K562 (cell line): ENCODE measurements at regions not wholly inside any gene's neighbourhood (a gene's known extent, or its start where the extent isn't known, plus 50 kb on each side); places are given as distances from the start of the nearest gene placed in this dataset.

Experiments used
- ARNT ChIP-seq, 2 experiments: fragments of 450-650 bp; IDR thresholded peaks; 2 replicates each; pipeline ENCODE4 v1.6.1; 2016; ENCODE audit warnings: mild to moderate bottlenecking in 1 of 2
- CCNT2 ChIP-seq: IDR thresholded peaks from 2 replicates; pipeline ENCODE4 v1.6.1; 2011; ENCODE audit warnings: borderline replicate concordance, low read depth, mild to moderate bottlenecking, moderate library complexity, mixed read lengths, low read length; ENCODE audit not compliant: insufficient read length; ENCODE audit errors: extremely low read depth
- MTA3 ChIP-seq: fragments of 450-650 bp; formaldehyde crosslinking; IDR thresholded peaks from 2 replicates; pipeline ENCODE4 v1.6.1; 2017; ENCODE audit warnings: mild to moderate bottlenecking, borderline replicate concordance
- POLR2A ChIP-seq: fragments of 450-650 bp; conservative IDR thresholded peaks from 2 replicates; pipeline ENCODE4 v1.6.1; 2016
- SRF ChIP-seq, 2 experiments: fragments of 250-450, 450-650 bp in 1 of 2; sonication (Bioruptor Pico) in 1 of 2; sonication (generic) in 1 of 2; formaldehyde crosslinking; IDR thresholded peaks; 2 replicates each; pipeline versions ENCODE4 v1.5.0 to v1.5.1; 2020 to 2022; ENCODE audit warnings: mild to moderate bottlenecking in 1 of 2, missing genetic modification reagents in 1 of 2
- TCF7 ChIP-seq: sonication (generic); IDR thresholded peaks from 2 replicates; pipeline ENCODE4 v1.6.1; 2016; ENCODE audit warnings: antibody characterized with exemption, borderline replicate concordance
- TFAM ChIP-seq: fragments of 250-450 bp; sonication (Bioruptor Pico); conservative IDR thresholded peaks from 2 replicates; pipeline ENCODE4 v1.5.0; 2021; ENCODE audit warnings: mild to moderate bottlenecking, moderate library complexity
- ZC3H8 ChIP-seq: fragments of 450-650 bp; IDR thresholded peaks from 2 replicates; pipeline ENCODE4 v1.6.1; 2017
- ZFP36 ChIP-seq: fragments of 150-350 bp; IDR thresholded peaks from 2 replicates; pipeline ENCODE4 v1.6.1; 2018; ENCODE audit warnings: low read length, low read depth; ENCODE audit not compliant: partially characterized antibody
- ZNF217 ChIP-seq: sonication (generic); formaldehyde crosslinking; IDR thresholded peaks from 2 replicates; pipeline ENCODE4 v1.8.0; 2022; ENCODE audit warnings: mild to moderate bottlenecking, missing genetic modification reagents
- ZNF354B ChIP-seq: fragments of 250-450 bp; sonication (Bioruptor Pico); IDR thresholded peaks from 2 replicates; pipeline ENCODE4 v1.4.0; 2020
- ZNF668 ChIP-seq: fragments of 250-450 bp; sonication (Bioruptor Pico); IDR thresholded peaks from 2 replicates; pipeline ENCODE4 v1.8.0; 2022; ENCODE audit warnings: mild to moderate bottlenecking, inconsistent platforms
- TF ChIP-seq, protein P1 (sequence below): fragments of 450-650 bp; IDR thresholded peaks from 2 replicates; pipeline ENCODE4 v1.6.1; 2016; ENCODE audit warnings: low read depth, mild to moderate bottlenecking, moderate library complexity
- TF ChIP-seq, protein P2 (sequence below), 2 experiments: fragments of 150-350 bp in 1 of 2; IDR thresholded peaks; 2 replicates each; pipeline ENCODE4 v1.6.1; 2012 to 2016; ENCODE audit warnings: low read depth in 2 of 2, low read length in 2 of 2, mild to moderate bottlenecking in 1 of 2, moderate library complexity in 1 of 2
- TF ChIP-seq, protein P3 (sequence below): fragments of 250-450 bp; sonication (Bioruptor Pico); IDR thresholded peaks from 2 replicates; pipeline ENCODE4 v1.5.0; 2022; ENCODE audit warnings: mild to moderate bottlenecking
- TF ChIP-seq, protein P4 (sequence below): sonication (generic); formaldehyde crosslinking; IDR thresholded peaks from 2 replicates; pipeline ENCODE4 v1.9.0; 2022; ENCODE audit warnings: mild to moderate bottlenecking, missing genetic modification reagents
- TF ChIP-seq, protein P5 (sequence below): sonication (generic); formaldehyde crosslinking; IDR thresholded peaks from 2 replicates; pipeline ENCODE4 v1.8.0; 2022; ENCODE audit warnings: mild to moderate bottlenecking, missing genetic modification reagents
- TF ChIP-seq, protein P6 (sequence below): fragments of 250-450 bp; sonication (Bioruptor Pico); IDR thresholded peaks from 2 replicates; pipeline ENCODE4 v1.8.0; 2021; ENCODE audit warnings: borderline replicate concordance, mild to moderate bottlenecking, moderate library complexity; ENCODE audit not compliant: poor library complexity, severe bottlenecking

DNA sequence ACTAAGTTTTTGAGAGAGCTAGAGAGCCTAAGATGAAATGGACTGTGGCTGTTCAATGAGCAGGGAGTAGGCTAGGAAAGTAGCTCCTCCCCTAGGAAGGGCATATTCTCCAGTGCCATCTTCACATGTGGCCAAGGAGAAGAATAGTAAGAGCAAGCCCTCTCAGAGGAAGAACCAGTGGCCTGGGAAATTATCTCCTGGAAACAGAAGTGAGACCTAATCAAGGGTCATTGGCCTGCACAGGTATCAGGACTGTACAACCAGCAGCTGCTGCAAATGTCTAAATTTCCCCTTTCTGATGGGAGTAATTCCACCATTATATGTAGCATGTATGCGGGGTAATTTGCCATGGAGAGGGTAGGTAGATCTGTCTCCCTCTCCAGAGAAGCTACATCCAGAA, 334.8 kb upstream of the RASGEF1B start (continued):
- TF ChIP-seq ZC3H8 (no peak), SRF (CRISPR knock-in tag; IDR thresholded peaks at IDR 0.05) (no peak), ZNF668 (no peak), CCNT2 (peak; percentile 91), POLR2A (no peak), ZFP36 (no peak), TCF7 (no peak), ZNF354B (CRISPR knock-in tag) (no peak), ARNT (IDR thresholded peaks at IDR 0.05) (no peak), ZNF217 (CRISPR knock-in tag) (no peak), MTA3 (no peak), TFAM (no peak)
- TF ChIP-seq, protein P1, sequence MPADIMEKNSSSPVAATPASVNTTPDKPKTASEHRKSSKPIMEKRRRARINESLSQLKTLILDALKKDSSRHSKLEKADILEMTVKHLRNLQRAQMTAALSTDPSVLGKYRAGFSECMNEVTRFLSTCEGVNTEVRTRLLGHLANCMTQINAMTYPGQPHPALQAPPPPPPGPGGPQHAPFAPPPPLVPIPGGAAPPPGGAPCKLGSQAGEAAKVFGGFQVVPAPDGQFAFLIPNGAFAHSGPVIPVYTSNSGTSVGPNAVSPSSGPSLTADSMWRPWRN: no peak
- TF ChIP-seq, protein P2, sequence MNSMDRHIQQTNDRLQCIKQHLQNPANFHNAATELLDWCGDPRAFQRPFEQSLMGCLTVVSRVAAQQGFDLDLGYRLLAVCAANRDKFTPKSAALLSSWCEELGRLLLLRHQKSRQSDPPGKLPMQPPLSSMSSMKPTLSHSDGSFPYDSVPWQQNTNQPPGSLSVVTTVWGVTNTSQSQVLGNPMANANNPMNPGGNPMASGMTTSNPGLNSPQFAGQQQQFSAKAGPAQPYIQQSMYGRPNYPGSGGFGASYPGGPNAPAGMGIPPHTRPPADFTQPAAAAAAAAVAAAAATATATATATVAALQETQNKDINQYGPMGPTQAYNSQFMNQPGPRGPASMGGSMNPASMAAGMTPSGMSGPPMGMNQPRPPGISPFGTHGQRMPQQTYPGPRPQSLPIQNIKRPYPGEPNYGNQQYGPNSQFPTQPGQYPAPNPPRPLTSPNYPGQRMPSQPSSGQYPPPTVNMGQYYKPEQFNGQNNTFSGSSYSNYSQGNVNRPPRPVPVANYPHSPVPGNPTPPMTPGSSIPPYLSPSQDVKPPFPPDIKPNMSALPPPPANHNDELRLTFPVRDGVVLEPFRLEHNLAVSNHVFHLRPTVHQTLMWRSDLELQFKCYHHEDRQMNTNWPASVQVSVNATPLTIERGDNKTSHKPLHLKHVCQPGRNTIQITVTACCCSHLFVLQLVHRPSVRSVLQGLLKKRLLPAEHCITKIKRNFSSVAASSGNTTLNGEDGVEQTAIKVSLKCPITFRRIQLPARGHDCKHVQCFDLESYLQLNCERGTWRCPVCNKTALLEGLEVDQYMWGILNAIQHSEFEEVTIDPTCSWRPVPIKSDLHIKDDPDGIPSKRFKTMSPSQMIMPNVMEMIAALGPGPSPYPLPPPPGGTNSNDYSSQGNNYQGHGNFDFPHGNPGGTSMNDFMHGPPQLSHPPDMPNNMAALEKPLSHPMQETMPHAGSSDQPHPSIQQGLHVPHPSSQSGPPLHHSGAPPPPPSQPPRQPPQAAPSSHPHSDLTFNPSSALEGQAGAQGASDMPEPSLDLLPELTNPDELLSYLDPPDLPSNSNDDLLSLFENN (IDR thresholded peaks at IDR 0.05; ENCODE audit: low read depth in 2 of 2, low read length in 2 of 2): peak in 1 of 2 experiments; percentile 71; a peak in 1 of 4 replicates
- TF ChIP-seq, protein P3, sequence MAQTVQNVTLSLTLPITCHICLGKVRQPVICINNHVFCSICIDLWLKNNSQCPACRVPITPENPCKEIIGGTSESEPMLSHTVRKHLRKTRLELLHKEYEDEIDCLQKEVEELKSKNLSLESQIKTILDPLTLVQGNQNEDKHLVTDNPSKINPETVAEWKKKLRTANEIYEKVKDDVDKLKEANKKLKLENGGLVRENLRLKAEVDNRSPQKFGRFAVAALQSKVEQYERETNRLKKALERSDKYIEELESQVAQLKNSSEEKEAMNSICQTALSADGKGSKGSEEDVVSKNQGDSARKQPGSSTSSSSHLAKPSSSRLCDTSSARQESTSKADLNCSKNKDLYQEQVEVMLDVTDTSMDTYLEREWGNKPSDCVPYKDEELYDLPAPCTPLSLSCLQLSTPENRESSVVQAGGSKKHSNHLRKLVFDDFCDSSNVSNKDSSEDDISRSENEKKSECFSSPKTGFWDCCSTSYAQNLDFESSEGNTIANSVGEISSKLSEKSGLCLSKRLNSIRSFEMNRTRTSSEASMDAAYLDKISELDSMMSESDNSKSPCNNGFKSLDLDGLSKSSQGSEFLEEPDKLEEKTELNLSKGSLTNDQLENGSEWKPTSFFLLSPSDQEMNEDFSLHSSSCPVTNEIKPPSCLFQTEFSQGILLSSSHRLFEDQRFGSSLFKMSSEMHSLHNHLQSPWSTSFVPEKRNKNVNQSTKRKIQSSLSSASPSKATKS (CRISPR knock-in tag): no peak
- TF ChIP-seq, protein P4, sequence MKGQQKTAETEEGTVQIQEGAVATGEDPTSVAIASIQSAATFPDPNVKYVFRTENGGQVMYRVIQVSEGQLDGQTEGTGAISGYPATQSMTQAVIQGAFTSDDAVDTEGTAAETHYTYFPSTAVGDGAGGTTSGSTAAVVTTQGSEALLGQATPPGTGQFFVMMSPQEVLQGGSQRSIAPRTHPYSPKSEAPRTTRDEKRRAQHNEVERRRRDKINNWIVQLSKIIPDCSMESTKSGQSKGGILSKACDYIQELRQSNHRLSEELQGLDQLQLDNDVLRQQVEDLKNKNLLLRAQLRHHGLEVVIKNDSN (CRISPR knock-in tag): no peak
- TF ChIP-seq, protein P5, sequence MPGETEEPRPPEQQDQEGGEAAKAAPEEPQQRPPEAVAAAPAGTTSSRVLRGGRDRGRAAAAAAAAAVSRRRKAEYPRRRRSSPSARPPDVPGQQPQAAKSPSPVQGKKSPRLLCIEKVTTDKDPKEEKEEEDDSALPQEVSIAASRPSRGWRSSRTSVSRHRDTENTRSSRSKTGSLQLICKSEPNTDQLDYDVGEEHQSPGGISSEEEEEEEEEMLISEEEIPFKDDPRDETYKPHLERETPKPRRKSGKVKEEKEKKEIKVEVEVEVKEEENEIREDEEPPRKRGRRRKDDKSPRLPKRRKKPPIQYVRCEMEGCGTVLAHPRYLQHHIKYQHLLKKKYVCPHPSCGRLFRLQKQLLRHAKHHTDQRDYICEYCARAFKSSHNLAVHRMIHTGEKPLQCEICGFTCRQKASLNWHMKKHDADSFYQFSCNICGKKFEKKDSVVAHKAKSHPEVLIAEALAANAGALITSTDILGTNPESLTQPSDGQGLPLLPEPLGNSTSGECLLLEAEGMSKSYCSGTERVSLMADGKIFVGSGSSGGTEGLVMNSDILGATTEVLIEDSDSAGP (CRISPR knock-in tag): no peak
- TF ChIP-seq, protein P6, sequence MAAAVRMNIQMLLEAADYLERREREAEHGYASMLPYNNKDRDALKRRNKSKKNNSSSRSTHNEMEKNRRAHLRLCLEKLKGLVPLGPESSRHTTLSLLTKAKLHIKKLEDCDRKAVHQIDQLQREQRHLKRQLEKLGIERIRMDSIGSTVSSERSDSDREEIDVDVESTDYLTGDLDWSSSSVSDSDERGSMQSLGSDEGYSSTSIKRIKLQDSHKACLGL: no peak
